ENCODE measurements at regions not wholly inside any gene's neighbourhood (a gene's known extent, or its start where the extent isn't known, plus 50 kb on each side); places are given as distances from the start of the nearest gene placed in this dataset.

DNA sequence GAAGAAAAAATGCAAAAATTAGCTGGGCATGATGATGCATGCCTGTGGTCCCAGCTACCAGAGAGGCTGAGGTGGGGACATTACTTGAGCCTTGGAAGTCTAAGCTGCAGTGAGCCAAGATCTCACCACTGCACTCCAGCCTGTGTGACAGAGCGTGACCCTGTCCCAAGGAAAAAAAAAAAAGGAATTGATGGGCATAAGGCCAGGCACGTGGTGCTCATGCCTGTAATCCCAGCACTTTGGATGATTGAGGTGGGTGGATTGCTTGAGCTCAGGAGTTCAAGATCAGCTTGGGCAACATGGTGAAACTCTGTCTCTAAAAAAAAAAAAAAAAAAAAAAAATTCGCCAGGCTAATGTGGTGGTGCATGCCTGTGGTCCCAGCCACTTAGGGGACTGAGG is 55.8 kb upstream of the ATP2B4 start:
- H3K4me2 ChIP-seq = no peak overlapping the region
- H3K4me3 ChIP-seq = no peak overlapping the region
- no peak for TF ChIP-seq TP53 (CRISPR knock-in tag; IDR thresholded peaks at IDR 0.05)
- no peak for TF ChIP-seq NR3C1 (IDR thresholded peaks at IDR 0.05)
- no peak for TF ChIP-seq POLR2AphosphoS2 (conservative IDR thresholded peaks at IDR 0.05; ENCODE audit: low read length)
- TF ChIP-seq MYC (IDR thresholded peaks at IDR 0.05; ENCODE audit: borderline replicate concordance, low read length) = no peak
- CTCF ChIA-PET = interaction anchor here (1.1 kb wide), 1 partner anchor 65 kb away, joined by 4 read pairs; no protein-coding TSS in a partner anchor
- no peak for DNase-seq (ENCODE audit: low read depth in 1 of 2, low spot score in 1 of 2)
- H3K27ac ChIP-seq = no peak overlapping the region
- H3K9me3 ChIP-seq = no peaks in the 10 kb centered on the region
- H3K4me1 ChIP-seq = no peaks in the 10 kb centered on the region
- 66% methylated on average over 3 of the region's 3 CpGs for WGBS (ENCODE audit: missing lambda C conversion rate)
- no peak for FAIRE-seq
- ATAC-seq = no peak
- POLR2A ChIA-PET = interaction anchor here (0.5 to 0.6 kb wide), 2 partner anchors 294 to 945 kb away, joined by 3 to 6 read pairs; no protein-coding TSS in a partner anchor

DNA sequence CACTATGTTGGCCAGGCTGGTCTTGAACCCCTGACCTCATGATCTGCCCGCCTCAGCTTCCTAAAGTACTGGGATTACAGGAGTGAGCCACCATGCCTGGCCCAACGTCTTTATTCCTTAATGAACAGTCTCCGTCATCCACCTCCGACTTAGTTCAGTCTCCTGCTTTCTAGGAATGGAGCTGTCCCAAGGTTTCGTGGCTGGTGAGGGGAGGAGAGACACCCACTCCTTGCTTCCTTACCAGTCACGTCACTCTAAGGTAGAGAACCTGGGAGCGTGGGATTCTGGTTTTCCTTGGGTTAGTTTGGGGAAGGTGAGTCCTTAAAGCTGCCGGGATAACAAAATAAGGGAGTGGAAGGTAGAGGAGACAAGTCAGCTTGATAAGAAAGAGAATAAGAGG is 55.0 kb upstream of the ATP2B4 start:
- no peak overlapping the region for H3K4me2 ChIP-seq
- 83% methylated on average over 8 of the region's 8 CpGs for WGBS (ENCODE audit: missing lambda C conversion rate)
- no peak for ATAC-seq
- DNase-seq (ENCODE audit: low read depth in 1 of 2, low spot score in 1 of 2) = no peak
- no peaks in the 10 kb centered on the region for H3K9me3 ChIP-seq
- no peak overlapping the region for H3K4me3 ChIP-seq
- ChIA-PET CTCF (interaction anchor here (0.9 to 2.2 kb wide), 5 partner anchors 19 to 225 kb away, joined by 3 to 11 read pairs (median 3); partner anchors contain the start of gene ATP2B4), POLR2A (interaction anchor here (0.6 kb wide), 1 partner anchor 295 kb away, joined by 6 read pairs; no protein-coding TSS in a partner anchor)
- FAIRE-seq = no peak
- H3K4me1 ChIP-seq = no peaks in the 10 kb centered on the region
- TF ChIP-seq CHD4 (IDR thresholded peaks at IDR 0.05; ENCODE audit: borderline replicate concordance) (no peak), SREBF2 (IDR thresholded peaks at IDR 0.05) (no peak), EHF (CRISPR knock-in tag; IDR thresholded peaks at IDR 0.05) (no peak), MAFK (IDR thresholded peaks at IDR 0.05; ENCODE audit: partially characterized antibody) (no peak), TFCP2L1 (CRISPR knock-in tag; IDR thresholded peaks at IDR 0.05) (no peak), EHMT2 (IDR thresholded peaks at IDR 0.05; ENCODE audit: low read depth) (no peak), NFE2L2 (conservative IDR thresholded peaks at IDR 0.05; ENCODE audit: low read length) (no peak), RAD21 (conservative IDR thresholded peaks at IDR 0.05 in 1 of 2, IDR thresholded peaks at IDR 0.05 in 1 of 2) (no peak), KDM5A (IDR thresholded peaks at IDR 0.05) (no peak), FOXS1 (CRISPR knock-in tag; IDR thresholded peaks at IDR 0.05) (no peak), ESRRA (IDR thresholded peaks at IDR 0.05; ENCODE audit: borderline replicate concordance, low read length) (no peak)
- TF ChIP-seq, protein P1, sequence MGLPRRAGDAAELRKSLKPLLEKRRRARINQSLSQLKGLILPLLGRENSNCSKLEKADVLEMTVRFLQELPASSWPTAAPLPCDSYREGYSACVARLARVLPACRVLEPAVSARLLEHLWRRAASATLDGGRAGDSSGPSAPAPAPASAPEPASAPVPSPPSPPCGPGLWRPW (IDR thresholded peaks at IDR 0.05) = no peak
- TF ChIP-seq, protein P2, sequence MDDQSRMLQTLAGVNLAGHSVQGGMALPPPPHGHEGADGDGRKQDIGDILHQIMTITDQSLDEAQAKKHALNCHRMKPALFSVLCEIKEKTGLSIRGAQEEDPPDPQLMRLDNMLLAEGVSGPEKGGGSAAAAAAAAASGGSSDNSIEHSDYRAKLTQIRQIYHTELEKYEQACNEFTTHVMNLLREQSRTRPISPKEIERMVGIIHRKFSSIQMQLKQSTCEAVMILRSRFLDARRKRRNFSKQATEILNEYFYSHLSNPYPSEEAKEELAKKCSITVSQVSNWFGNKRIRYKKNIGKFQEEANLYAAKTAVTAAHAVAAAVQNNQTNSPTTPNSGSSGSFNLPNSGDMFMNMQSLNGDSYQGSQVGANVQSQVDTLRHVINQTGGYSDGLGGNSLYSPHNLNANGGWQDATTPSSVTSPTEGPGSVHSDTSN (IDR thresholded peaks at IDR 0.05) = no peak
- TF ChIP-seq, protein P3, sequence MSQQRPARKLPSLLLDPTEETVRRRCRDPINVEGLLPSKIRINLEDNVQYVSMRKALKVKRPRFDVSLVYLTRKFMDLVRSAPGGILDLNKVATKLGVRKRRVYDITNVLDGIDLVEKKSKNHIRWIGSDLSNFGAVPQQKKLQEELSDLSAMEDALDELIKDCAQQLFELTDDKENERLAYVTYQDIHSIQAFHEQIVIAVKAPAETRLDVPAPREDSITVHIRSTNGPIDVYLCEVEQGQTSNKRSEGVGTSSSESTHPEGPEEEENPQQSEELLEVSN (IDR thresholded peaks at IDR 0.05; ENCODE audit: borderline replicate concordance, low read depth) = no peak
- TF ChIP-seq, protein P4, sequence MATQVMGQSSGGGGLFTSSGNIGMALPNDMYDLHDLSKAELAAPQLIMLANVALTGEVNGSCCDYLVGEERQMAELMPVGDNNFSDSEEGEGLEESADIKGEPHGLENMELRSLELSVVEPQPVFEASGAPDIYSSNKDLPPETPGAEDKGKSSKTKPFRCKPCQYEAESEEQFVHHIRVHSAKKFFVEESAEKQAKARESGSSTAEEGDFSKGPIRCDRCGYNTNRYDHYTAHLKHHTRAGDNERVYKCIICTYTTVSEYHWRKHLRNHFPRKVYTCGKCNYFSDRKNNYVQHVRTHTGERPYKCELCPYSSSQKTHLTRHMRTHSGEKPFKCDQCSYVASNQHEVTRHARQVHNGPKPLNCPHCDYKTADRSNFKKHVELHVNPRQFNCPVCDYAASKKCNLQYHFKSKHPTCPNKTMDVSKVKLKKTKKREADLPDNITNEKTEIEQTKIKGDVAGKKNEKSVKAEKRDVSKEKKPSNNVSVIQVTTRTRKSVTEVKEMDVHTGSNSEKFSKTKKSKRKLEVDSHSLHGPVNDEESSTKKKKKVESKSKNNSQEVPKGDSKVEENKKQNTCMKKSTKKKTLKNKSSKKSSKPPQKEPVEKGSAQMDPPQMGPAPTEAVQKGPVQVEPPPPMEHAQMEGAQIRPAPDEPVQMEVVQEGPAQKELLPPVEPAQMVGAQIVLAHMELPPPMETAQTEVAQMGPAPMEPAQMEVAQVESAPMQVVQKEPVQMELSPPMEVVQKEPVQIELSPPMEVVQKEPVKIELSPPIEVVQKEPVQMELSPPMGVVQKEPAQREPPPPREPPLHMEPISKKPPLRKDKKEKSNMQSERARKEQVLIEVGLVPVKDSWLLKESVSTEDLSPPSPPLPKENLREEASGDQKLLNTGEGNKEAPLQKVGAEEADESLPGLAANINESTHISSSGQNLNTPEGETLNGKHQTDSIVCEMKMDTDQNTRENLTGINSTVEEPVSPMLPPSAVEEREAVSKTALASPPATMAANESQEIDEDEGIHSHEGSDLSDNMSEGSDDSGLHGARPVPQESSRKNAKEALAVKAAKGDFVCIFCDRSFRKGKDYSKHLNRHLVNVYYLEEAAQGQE (IDR thresholded peaks at IDR 0.05) = no peak
- no peak overlapping the region for H3K27ac ChIP-seq
